NCI-H510A treated with DMSO at 0.1 percent for 48 hours (cell line): ENCODE measurements at regions not wholly inside any gene's neighbourhood (a gene's known extent, or its start where the extent isn't known, plus 50 kb on each side); places are given as distances from the start of the nearest gene placed in this dataset.
"Not testable (repeated sequence)": the region's sequence is repeated elsewhere in the genome, so short reads cannot be mapped to it uniquely, and the experiment has no call there.

Source experiments
- DNase-seq: peaks from one replicate; lab custom pipeline; 2025; lab: John Stamatoyannopoulos, UW

GRCh38 chr5:130479045-130479804 lies 575.0 kb downstream of the CHSY3 start:
- no peak for DNase-seq

- no peak for DNase-seq
These were observed 572.1 kb downstream of the CHSY3 start for GRCh38 chr5:130476325-130476724.

GRCh38 chr5:130462516-130462915 lies 558.3 kb downstream of the CHSY3 start:
- no peak for DNase-seq

GRCh38 chr5:130455175-130455574 lies 550.9 kb downstream of the CHSY3 start:
- no peak for DNase-seq

- no peak for DNase-seq
These were observed 548.5 kb downstream of the CHSY3 start for GRCh38 chr5:130452744-130453143.

GRCh38 chr5:130436430-130436829 lies 532.2 kb downstream of the CHSY3 start:
- no peak for DNase-seq

GRCh38 chr5:130427222-130427955 lies 523.1 kb downstream of the CHSY3 start:
- DNase-seq: no peak

GRCh38 chr5:130425424-130425823 lies 521.2 kb downstream of the CHSY3 start:
- DNase-seq: no peak

GRCh38 chr5:130424341-130424740 lies 520.1 kb downstream of the CHSY3 start:
- DNase-seq: no peak

- DNase-seq: no peak
These were observed 498.6 kb downstream of the CHSY3 start for GRCh38 chr5:130402906-130403305.

- DNase-seq: no peak
These were observed 495.8 kb downstream of the CHSY3 start for GRCh38 chr5:130400091-130400490.

GRCh38 chr5:130398825-130399224 lies 494.6 kb downstream of the CHSY3 start:
- no peak for DNase-seq

GRCh38 chr5:130397727-130398126 lies 493.5 kb downstream of the CHSY3 start:
- not testable (repeated sequence) for DNase-seq

GRCh38 chr5:130397132-130397531 lies 492.9 kb downstream of the CHSY3 start:
- no peak for DNase-seq

- DNase-seq: not testable (repeated sequence)
These were observed 487.5 kb downstream of the CHSY3 start for GRCh38 chr5:130391727-130392264.

GRCh38 chr5:130386155-130386554 lies 481.9 kb downstream of the CHSY3 start:
- no peak for DNase-seq

GRCh38 chr5:130385656-130386055 lies 481.4 kb downstream of the CHSY3 start:
- no peak for DNase-seq

- DNase-seq: no peak
These were observed 461.7 kb downstream of the CHSY3 start for GRCh38 chr5:130365956-130366355.

GRCh38 chr5:130350131-130350530 lies 445.9 kb downstream of the CHSY3 start:
- no peak for DNase-seq

- DNase-seq: no peak
These were observed 433.1 kb downstream of the CHSY3 start for GRCh38 chr5:130337179-130337888.

- no peak for DNase-seq
These were observed 430.9 kb downstream of the CHSY3 start for GRCh38 chr5:130335117-130335516.

GRCh38 chr5:130333089-130333488 lies 428.8 kb downstream of the CHSY3 start:
- no peak for DNase-seq

GRCh38 chr5:130331332-130331731 lies 427.1 kb downstream of the CHSY3 start:
- DNase-seq: no peak
